HG02885 (cell line): ENCODE measurements at regions not wholly inside any gene's neighbourhood (a gene's known extent, or its start where the extent isn't known, plus 50 kb on each side); places are given as distances from the start of the nearest gene placed in this dataset.

ENCODE experiments used
- ATAC-seq: cut with Tn5 transposase; IDR thresholded peaks from one replicate; pipeline ENCODE4 v1.9.1; 2021; ENCODE audit warnings: mild to moderate bottlenecking; ENCODE audit not compliant: unreplicated experiment, poor library complexity

GRCh38 chr20:23159256-23159946 is 73.3 kb upstream of the CD93 start:
- ATAC-seq, result no peak

GRCh38 chr20:23157734-23158133 is 71.6 kb upstream of the CD93 start:
- ATAC-seq, result no peak

- ATAC-seq, result no peak
Observed at GRCh38 chr20:23156842-23157423, 70.8 kb upstream of the CD93 start.

- no peak for ATAC-seq
Observed at GRCh38 chr20:23156170-23156841, 70.2 kb upstream of the CD93 start.

- no peak for ATAC-seq
Observed at GRCh38 chr20:23155141-23155590, 69.0 kb upstream of the CD93 start.

- ATAC-seq, result no peak
Observed at GRCh38 chr20:23153696-23154341, 67.7 kb upstream of the CD93 start.

- no peak for ATAC-seq
Observed at GRCh38 chr20:23152902-23153301, 66.8 kb upstream of the CD93 start.

GRCh38 chr20:23152308-23152892 is 66.3 kb upstream of the CD93 start:
- no peak for ATAC-seq

GRCh38 chr20:23151885-23152284 is 65.8 kb upstream of the CD93 start:
- no peak for ATAC-seq

- no peak for ATAC-seq
Observed at GRCh38 chr20:23151008-23151703, 65.0 kb upstream of the CD93 start.

GRCh38 chr20:23150304-23151007 is 64.3 kb upstream of the CD93 start:
- no peak for ATAC-seq

GRCh38 chr20:23149623-23150279 is 63.6 kb upstream of the CD93 start:
- no peak for ATAC-seq

GRCh38 chr20:23148731-23149570 is 62.8 kb upstream of the CD93 start:
- no peak for ATAC-seq

- peak; percentile 63 for ATAC-seq
Observed at GRCh38 chr20:23147964-23148730, 62.0 kb upstream of the CD93 start.

- ATAC-seq, result no peak
Observed at GRCh38 chr20:23147647-23147963, 61.5 kb upstream of the CD93 start.

- ATAC-seq, result no peak
Observed at GRCh38 chr20:23146857-23147637, 60.9 kb upstream of the CD93 start.

- no peak for ATAC-seq
Observed at GRCh38 chr20:23146181-23146580, 60.1 kb upstream of the CD93 start.
